GF-D8 (cell line): ENCODE measurements at regions not wholly inside any gene's neighbourhood (a gene's known extent, or its start where the extent isn't known, plus 50 kb on each side); places are given as distances from the start of the nearest gene placed in this dataset.

ENCODE experiments used
- DNase-seq: peaks from one replicate; lab custom pipeline; 2025; lab: John Stamatoyannopoulos, UW

DNA sequence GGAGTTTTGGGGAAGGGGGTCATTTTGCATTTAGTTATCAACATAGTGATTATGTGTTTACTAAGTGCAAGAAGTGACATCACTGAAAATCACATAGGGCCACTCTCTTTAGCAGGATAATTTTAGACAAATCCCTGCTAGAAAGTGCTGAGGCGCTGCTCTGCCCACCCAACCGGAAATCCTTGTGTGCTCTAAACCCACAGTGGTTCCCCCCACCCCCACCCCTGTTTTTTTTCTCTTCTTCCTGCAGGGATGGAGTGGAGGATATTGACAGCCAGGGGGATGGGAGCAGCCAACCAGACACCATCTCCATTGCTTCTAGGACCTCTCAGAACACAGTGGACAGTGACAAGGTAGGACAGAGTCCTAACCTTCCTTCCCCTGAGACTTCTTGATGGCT is 234.2 kb upstream of the UMPS start:
- DNase-seq, result no peak

DNA sequence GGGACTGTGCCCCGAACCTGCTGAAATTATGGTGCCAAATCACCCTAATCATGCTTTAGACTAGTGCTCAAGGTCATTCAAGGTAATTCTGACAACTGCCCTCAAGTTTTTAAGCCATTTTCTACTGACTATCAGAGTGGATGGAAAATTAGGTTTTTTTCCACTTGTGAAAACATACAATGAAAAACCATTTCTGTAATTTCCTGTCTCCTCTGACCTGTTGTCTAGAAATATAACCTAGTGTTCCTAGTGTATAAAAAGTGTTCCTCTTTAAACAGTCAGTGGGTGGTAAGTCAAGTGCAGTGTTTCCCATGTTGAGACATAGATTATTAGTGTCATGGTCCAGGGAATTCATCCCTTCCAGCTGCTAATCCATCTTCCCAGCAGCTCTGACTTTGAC is 232.8 kb upstream of the UMPS start:
- DNase-seq, result no peak

DNA sequence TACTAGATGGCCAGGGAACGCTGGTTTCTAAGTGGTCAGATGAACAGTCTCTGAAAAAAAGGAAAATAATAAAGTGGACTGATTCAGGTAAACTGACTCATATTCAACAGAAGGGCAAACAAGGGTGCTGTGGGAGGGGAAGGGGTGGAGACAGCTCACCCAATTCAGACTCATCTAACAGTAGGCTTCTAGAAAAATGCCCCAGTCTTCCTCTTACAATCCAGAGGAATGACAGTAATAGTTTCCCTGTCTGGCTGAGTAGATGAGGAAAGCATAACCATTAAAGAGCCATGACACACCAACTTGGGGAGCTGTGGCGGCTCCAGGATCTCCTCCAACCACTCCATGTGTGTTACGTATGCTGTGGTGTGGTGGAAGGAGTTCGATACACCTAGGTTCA is 231.4 kb upstream of the UMPS start:
- DNase-seq, result no peak

- DNase-seq, result no peak
Observed at GRCh38 chr3:124504332-124505059, 225.8 kb upstream of the UMPS start.

GRCh38 chr3:124509884-124510283 is 220.4 kb upstream of the UMPS start:
- no peak for DNase-seq

GRCh38 chr3:124510290-124510689 is 220.0 kb upstream of the UMPS start:
- DNase-seq, result no peak

DNA sequence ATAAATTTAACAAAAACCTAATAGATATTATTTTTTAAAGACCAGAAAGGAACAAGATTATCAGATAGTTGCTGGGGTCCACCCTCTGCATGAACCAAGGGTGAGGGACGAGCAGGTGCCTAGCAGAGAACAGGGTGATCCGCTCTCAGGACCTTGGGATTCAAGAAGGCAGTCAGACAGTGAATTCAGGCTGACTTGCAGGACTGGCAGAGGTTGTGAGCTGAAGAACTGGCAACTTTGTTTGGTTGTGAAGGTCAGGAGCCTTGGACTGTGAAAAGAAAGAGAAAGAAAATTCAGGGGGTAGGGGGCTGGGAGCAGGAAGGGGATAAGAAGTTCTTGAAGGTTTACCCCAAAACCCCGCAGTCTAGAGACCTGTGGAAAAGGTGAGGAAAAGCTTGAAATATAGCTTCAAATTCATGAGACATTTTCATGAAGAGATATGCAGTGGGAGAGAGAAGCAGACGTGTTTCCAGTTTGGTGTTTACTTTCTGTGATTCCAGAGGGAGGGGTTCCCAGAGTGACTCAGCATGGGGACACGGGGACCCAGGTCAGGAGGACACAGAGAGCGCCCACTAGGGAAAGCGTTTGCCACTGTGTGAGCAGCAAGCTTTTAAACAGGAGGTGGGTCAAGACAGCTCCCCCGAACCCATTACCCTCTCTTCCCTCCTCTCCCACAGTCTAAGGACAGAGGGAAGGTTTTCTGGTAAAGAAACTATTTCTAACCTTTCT is 217.2 kb upstream of the UMPS start:
- DNase-seq, result no peak

DNA sequence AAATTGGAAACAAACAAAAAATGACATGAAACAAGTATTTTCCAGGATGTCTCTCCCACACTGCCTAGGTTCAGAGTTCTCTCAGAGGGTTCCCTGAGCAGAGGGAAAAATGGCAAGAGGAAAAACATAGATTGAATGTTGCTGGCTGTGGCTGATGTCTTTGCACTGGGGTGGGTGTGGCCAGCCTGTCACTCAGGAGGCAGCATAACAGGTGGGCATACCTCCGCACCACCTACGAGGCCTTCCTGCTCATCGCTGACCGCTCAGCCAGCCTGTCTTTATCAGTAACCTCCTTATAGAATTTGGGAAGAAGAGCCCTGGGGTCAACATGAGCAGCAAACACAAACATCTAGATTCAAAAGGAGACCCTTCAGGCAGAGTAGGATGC is 216.6 kb upstream of the UMPS start:
- no peak for DNase-seq

DNA sequence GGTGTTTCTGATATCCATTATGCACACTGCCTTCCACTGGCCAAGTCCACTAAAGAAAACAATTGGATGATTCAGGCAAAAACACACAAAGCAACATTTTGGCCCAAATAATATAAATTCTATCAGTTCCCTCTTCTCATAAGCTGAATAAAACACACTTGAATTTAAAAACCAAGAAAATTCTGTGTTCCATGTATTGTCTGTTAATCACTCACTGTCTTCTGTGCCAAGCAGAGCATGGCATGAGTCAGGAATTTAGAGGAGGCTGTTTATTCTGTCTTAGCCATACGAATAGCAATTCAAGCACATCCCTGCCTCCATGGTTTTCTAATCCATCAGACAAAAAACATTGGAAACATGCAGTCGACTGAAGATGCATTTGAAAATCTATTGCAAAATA is 215.6 kb upstream of the UMPS start:
- DNase-seq, result no peak

DNA sequence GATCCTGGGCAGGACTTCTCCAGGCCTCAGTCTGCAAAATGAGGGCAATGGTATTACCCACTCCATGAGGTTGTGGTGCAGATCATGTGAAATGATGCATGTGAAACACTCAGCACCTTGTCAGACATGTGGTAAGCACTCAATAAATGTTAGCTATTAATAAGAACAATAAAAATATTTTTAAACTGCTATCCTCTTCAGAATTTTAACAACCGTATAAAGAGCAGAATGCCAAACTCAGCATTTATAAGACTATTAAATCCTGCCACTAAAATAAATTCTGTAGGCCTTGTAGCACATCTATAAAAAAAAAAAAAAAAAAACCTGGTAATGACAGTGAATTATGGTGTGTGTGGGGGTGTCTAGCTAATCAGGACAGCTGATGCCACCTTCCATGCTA is 213.9 kb upstream of the UMPS start:
- DNase-seq, result no peak

- no peak for DNase-seq
Observed at GRCh38 chr3:124517306-124517705, 212.9 kb upstream of the UMPS start.

DNA sequence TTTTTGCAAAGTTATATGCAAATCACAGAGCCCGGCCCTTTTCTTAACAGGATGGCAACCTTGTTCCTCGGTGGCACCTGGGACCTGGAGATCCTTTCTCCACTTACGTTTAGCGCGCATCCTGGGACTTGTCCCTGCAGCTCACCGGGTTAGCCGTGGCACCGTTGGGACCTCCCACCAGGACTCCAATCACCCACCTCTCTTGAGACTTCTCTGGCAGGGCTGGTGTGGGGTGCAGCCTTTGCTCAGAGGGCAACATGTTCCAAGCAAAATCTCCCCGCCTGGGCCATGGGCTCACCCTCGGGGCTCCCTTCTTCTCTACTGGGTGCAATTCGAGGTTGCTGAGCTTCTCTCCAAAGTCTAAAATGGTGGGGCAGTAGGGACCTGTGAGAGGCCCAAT is 211.9 kb upstream of the UMPS start:
- DNase-seq, result no peak

GRCh38 chr3:124519591-124520194 is 210.6 kb upstream of the UMPS start:
- DNase-seq, result no peak

DNA sequence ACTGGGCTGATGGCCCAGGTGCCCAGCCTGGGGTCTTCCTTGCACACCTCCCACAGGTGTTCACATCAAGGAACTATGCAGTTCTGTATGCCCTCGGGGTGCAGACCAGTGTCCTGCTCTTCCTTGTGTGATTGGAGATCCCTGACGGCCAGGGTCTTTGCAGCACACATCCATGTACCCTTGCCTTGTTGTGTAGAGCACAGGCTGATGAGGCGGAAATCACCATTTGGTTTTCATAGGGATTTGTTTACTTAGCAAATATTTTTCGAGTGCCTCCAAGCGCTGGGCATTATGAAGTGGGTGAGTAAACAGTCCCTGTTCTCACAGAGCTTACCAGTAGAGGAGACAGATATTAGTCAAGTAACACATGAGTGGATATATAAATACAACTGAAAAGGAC is 209.3 kb upstream of the UMPS start:
- no peak for DNase-seq

DNA sequence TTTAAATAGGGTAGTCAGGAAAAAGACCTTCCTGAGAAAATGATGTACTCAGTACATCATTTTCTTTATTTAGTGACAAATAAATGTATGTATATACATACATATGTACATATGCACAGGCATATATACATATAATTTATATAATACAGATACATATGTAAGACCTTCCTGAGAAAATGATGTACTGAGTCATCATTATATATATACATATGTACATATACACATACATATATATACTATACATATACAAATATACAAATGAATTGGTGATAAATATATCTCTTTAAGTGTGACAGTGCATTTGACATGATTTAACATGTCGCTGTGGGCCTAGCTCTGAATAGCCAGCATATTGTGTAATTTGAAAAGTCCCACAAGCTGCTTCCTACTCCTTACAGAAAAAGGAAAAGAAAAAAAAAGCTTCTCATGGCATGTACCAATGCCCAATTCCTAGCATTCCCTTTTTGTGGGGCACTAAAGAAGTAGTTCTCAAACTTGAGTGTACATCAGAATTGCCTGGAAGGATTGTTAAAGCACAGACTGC is 208.1 kb upstream of the UMPS start:
- no peak for DNase-seq

GRCh38 chr3:124526601-124527000 is 203.7 kb upstream of the UMPS start:
- DNase-seq, result no peak

DNA sequence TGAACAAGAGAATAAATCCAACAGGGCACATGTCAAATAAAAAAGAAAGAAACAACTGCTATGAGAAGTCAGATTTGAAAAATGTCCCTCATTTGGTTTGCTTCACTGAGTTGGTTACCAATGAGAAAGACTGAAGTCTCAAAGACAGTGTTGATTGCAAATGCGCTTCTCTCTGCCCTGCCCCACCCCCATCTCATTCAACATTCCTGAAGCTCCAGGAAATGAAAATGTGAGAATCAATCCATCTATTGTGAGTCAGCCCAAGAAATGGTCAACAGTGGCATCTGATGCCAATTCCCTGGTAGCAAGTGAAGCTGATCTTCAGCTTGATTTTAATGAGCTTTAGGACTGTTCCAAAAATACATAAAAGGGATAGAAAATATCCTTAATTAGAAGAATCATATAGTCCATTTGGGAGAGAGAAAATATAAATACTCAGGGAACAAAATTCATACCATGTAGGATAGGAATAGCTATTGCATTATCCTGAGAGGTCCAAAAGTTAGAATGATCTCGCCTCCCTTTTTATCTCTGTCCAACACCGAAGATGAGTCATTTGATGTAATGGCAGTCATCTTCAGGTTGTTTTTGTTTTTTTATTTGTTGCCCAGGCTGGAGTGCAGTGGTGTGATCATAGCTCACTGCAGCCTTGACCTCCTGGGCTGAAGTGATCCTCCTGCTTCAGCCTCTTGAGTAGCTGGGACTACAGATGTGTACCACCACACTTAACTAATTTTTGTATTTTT is 200.3 kb upstream of the UMPS start:
- no peak for DNase-seq

DNA sequence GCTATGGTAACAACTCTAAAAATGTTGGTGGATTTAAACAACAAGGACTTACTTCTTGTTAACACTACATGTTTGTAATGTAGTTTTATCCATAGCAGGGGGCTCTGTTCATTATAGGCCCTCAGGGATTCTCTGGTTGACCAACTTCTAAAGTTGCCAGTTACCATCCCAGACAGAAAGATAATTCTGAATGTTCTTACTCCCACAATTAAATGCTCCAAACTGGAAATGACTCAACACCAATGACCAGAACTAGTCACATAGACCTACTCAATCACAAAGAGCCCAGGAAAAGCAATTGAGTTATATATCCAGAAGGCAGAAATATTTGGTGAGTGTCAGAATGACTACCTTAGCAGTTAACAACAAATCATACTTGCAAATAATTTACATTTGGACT is 199.3 kb upstream of the UMPS start:
- no peak for DNase-seq

DNA sequence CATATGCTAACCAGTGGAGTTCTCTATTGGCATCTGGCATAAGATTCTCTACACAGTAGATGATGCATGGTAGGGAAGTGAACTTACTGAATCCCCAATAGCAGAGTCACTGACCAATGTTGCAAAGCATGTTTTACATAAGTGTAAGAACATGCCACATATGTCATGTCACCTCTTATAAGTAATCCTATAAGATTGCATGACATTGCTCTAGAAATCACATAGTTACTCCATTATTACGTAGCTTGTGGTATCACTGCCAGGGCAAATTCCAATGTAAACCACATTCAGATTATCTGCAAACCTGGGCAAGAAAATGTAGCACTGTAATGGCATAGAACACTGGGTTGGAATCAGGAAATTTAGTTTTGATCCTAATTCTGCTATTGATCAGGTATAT is 198.2 kb upstream of the UMPS start:
- DNase-seq, result no peak

DNA sequence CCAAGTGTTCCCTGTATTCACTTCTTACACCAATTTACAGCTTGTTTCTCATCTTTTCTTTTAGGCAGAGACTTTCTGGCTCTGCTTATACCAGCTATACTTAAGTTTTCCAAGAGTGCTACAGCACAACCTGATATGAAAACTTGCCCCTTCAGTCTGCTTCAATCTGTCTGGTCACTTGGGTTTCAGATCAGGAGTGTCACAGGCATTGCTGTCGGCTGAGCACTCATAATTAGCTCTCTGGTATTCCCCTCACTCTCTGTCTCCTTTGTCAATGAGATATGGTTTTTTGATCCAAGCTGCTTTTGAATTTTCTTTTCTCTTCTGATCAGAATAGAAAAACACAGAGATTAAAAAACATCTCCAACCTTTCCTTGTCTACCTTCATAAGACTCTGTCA is 194.9 kb upstream of the UMPS start:
- DNase-seq, result no peak

DNA sequence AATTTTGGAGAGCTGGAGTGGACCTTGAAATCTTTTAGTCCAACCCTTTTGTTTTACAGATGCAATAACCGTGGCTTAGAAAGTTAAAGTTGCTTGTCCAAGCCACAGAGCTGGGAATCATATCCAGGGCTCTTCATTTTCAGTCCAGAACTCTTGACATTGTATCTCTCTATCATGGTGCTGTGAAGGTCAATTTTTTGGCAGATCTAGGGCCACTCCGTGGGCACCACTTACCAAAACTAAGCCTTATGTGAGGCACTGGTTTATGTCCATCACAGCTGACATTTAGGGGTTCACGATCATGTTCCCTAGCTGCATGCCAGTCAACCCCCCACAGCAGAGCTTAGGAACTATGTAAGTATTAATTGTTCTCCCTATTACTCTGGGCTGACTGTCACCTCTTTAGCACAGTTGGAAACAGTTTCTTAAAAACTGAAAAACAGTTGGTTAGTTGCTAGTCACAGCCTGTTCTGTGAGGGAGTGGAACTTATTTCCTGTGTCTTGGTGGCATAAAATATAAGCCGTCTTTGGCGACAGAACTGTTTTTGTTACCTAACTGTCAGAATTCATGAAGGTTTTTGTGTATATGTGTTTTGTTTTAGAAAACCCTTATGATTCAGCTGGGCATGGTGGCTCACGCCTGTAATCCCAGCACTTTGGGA is 189.6 kb upstream of the UMPS start:
- no peak for DNase-seq
